OCI-LY3 (cell line): ENCODE measurements at regions not wholly inside any gene's neighbourhood (a gene's known extent, or its start where the extent isn't known, plus 50 kb on each side); places are given as distances from the start of the nearest gene placed in this dataset.

Source experiments
- H2AFZ ChIP-seq: fragments of 200-600, 300-600 bp; shearing (Covaris generic); 2 replicates; pipeline ENCODE4 v1.6.0; 2014; ENCODE audit warnings: antibody characterized with exemption, low read depth, low read length
- H3K27ac ChIP-seq: fragments of 200-600, 300-600 bp; sonication (generic); 2 replicates; pipeline ENCODE4 v1.5.1; 2014; ENCODE audit warnings: mild to moderate bottlenecking, low read length, moderate library complexity, mixed read lengths
- H3K27me3 ChIP-seq: fragments of 200-600, 300-600 bp; sonication (generic); 2 replicates; pipeline ENCODE4 v1.6.1; 2014; ENCODE audit warnings: low read depth, low read length, mixed read lengths
- H3K36me3 ChIP-seq: fragments of 200-600, 300-600 bp; sonication (generic); replicated peaks from 2 replicates; pipeline ENCODE3; 2014; ENCODE audit warnings: low read depth, low read length, mixed read lengths
- H3K4me1 ChIP-seq: fragments of 300-600, 200-600 bp; sonication (generic); 2 replicates; pipeline ENCODE4 v1.6.1; 2014; ENCODE audit warnings: low read length, mixed read lengths
- H3K4me2 ChIP-seq: fragments of 200-600, 300-600 bp; sonication (generic); 2 replicates; pipeline ENCODE4 v1.6.1; 2014; ENCODE audit warnings: low read length, mixed read lengths
- H3K4me3 ChIP-seq: fragments of 300-600, 200-600 bp; sonication (generic); 2 replicates; pipeline ENCODE4 v1.5.1; 2014; ENCODE audit warnings: antibody characterized with exemption, mild to moderate bottlenecking, low read length, moderate library complexity
- H3K79me2 ChIP-seq: fragments of 300-600, 200-600 bp; shearing (Covaris generic); 2 replicates; pipeline ENCODE4 v1.6.1; 2014; ENCODE audit warnings: mild to moderate bottlenecking, low read length, mixed read lengths
- H3K9ac ChIP-seq: fragments of 300-600, 200-600 bp; shearing (Covaris generic); 2 replicates; pipeline ENCODE4 v1.6.0; 2014; ENCODE audit warnings: mild to moderate bottlenecking, low read length, moderate library complexity
- H3K9me3 ChIP-seq: fragments of 200-600, 300-600 bp; shearing (Covaris generic); 2 replicates; pipeline ENCODE4 v1.6.1; 2014; ENCODE audit warnings: low read length, mixed read lengths; ENCODE audit not compliant: insufficient read depth
- H4K20me1 ChIP-seq: fragments of 200-600, 300-600 bp; sonication (generic); 2 replicates; pipeline ENCODE4 v1.6.1; 2016; ENCODE audit warnings: low read length, mixed read lengths; ENCODE audit not compliant: insufficient read depth
- EZH2phosphoT487 ChIP-seq: fragments of 200-600 bp; shearing (Covaris generic); IDR thresholded peaks from 2 replicates; pipeline ENCODE4 v1.6.1; 2018; ENCODE audit warnings: antibody characterized with exemption, mixed run types, low read depth
- TF ChIP-seq, protein P1 (sequence below): fragments of 200-600, 300-600 bp; sonication (generic); IDR thresholded peaks from 2 replicates; pipeline ENCODE4 v1.5.1; 2014; ENCODE audit warnings: antibody characterized with exemption, low read length, low read depth

DNA sequence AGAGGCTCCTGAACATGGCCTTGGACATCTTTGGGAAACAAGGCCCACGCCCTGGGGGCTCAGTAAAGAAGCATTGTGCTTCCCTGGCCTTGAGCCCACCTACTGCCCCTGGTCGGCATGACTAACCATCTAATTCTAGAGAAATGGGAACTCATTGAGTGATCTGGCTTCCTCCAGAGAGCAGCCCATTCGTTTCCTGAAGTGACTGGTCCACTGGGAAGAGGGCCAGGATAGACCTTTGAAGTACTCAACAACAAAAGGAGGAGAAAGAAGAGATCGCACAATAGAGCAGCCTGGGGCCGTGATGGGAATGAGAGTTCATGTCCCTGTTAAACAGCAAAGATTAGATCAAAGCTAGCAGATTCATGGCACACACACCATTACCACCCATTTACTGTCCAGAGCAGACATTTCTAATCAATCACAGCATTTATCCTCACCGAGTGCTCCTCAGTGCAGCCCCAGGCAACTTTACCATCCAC, 514.4 kb upstream of the PROK2 start:
- Histone ChIP-seq H3K4me1 (no peaks in the 10 kb centered on the region), H2AFZ (no peak overlapping the region), H3K36me3 (no peaks in the 10 kb centered on the region), H3K27me3 (peaks cover 72% of the 10 kb centered on the region), H3K9me3 (no peaks in the 10 kb centered on the region), H3K79me2 (no peaks in the 10 kb centered on the region), H3K27ac (no peak overlapping the region), H3K4me3 (no peak overlapping the region), H3K9ac (no peak overlapping the region), H4K20me1 (0 out of 2 replicates have a peak, but pooled peaks cover 1% of the 10 kb centered on the region), H3K4me2 (no peak overlapping the region)
- TF ChIP-seq EZH2phosphoT487: no peak
- TF ChIP-seq, protein P1, sequence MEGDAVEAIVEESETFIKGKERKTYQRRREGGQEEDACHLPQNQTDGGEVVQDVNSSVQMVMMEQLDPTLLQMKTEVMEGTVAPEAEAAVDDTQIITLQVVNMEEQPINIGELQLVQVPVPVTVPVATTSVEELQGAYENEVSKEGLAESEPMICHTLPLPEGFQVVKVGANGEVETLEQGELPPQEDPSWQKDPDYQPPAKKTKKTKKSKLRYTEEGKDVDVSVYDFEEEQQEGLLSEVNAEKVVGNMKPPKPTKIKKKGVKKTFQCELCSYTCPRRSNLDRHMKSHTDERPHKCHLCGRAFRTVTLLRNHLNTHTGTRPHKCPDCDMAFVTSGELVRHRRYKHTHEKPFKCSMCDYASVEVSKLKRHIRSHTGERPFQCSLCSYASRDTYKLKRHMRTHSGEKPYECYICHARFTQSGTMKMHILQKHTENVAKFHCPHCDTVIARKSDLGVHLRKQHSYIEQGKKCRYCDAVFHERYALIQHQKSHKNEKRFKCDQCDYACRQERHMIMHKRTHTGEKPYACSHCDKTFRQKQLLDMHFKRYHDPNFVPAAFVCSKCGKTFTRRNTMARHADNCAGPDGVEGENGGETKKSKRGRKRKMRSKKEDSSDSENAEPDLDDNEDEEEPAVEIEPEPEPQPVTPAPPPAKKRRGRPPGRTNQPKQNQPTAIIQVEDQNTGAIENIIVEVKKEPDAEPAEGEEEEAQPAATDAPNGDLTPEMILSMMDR: no peak

DNA sequence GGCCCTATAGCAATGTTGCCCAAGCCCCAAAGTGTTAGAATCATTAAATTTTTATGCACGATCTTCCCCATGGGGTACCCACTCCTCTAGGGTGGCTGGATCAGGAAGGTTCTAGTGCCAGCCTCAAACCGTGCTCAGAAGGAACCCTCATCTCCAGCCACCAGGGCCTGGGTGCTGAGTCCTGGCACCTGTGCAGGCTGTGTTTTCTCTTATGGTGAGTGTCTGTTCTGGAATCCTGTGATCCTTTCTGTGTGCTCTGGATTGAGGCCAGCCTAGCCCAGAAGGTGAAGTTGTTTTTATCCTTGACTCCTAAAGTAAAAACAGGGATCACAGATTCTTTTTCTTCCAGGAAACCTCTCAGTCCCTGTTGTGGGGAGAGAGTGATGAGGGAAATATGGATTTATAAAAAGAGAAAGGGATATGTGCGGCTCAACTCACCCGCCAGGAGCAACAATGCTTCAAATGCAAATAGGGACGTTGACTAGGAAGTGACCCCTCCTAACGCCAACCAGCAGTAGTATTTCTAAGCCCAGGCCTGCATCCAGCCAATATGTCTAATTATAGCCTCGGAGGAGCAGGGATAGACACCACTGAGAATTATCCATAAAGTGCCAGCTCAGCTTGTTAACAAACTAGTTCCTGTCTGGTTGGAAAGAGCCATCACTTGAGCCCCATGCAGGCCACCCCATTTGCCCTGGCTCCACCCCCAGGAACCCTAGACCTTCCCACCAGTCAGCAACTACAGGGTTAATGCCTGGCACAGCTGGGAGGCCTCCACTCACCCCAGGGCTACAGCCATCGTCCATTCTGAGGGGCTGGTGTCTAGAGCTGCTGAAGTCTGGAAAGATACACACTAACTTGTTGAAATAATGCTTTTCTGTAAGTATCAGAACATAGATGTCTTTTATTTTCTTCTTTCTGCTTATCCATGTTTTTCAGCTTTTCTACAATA, 513.5 kb upstream of the PROK2 start:
- 0 out of 2 replicates have a peak, but pooled peaks cover 4% of the 10 kb centered on the region for H4K20me1 ChIP-seq
- no peaks in the 10 kb centered on the region for H3K9me3 ChIP-seq
- no peak overlapping the region for H2AFZ ChIP-seq
- TF ChIP-seq EZH2phosphoT487: no peak
- TF ChIP-seq, protein P1: no peak
- H3K27ac ChIP-seq: no peak overlapping the region
- no peaks in the 10 kb centered on the region for H3K36me3 ChIP-seq
- H3K79me2 ChIP-seq: no peaks in the 10 kb centered on the region
- H3K27me3 ChIP-seq: peaks cover 72% of the 10 kb centered on the region
- no peak overlapping the region for H3K9ac ChIP-seq
- H3K4me2 ChIP-seq: no peak overlapping the region
- no peak overlapping the region for H3K4me3 ChIP-seq
- no peaks in the 10 kb centered on the region for H3K4me1 ChIP-seq

DNA sequence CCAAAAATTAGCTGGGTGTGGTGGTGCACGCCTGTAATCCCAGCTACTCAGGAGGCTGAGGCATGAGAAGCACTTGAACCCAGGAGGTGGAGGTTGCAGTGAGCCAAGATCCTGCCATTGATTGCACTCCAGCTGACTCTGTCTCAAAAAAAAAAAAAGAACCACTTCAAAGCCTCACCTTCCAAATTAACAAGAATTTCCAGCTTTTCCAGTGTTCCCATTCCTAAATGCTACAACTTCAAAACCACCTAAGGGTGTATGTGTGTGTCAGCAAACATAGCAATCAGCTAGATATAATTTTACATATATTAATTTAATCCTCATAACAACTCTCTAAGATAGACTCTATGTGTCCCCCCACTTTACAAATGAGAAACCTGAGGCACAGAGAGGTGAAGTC, 512.5 kb upstream of the PROK2 start:
- TF ChIP-seq EZH2phosphoT487: no peak
- TF ChIP-seq, protein P1: no peak
- no peak overlapping the region for H3K9ac ChIP-seq
- no peak overlapping the region for H2AFZ ChIP-seq
- peaks cover 72% of the 10 kb centered on the region for H3K27me3 ChIP-seq
- no peaks in the 10 kb centered on the region for H3K36me3 ChIP-seq
- H3K9me3 ChIP-seq: no peaks in the 10 kb centered on the region
- H3K4me2 ChIP-seq: no peak overlapping the region
- H3K79me2 ChIP-seq: no peaks in the 10 kb centered on the region
- no peak overlapping the region for H3K4me3 ChIP-seq
- 0 out of 2 replicates have a peak, but pooled peaks cover 4% of the 10 kb centered on the region for H4K20me1 ChIP-seq
- no peaks in the 10 kb centered on the region for H3K4me1 ChIP-seq
- no peak overlapping the region for H3K27ac ChIP-seq

DNA sequence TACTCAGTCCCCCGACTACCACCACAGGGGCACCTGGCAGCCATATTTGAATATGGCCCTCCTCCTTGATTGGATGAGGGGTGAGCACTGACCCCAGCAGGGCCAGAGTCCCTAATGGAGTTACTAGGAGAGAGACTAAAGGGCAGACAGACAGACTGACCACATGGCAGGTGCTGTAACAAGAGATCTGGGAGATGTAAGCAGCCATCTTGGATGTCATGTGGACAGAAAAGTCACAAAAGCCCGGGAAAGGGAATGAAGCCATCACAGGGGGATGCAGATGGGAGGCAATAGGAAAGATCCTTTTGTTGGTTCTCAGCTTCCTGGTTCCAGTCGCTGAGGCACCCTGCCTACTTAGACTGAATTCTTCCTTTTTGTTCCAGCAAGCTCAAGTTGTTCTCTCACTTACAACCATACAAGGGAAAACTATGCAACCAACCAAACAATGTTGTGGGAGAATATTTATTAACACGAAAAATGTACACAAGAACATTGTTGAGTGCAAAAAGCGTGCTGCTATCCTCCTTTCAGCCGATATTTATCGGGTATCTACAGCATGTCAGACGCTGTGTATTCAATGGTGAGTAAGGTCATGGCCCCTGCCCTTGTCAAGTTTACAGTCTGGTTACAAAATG, 511.6 kb upstream of the PROK2 start:
- no peaks in the 10 kb centered on the region for H3K4me1 ChIP-seq
- no peak overlapping the region for H3K4me2 ChIP-seq
- no peaks in the 10 kb centered on the region for H3K9me3 ChIP-seq
- H3K27me3 ChIP-seq: peaks cover 75% of the 10 kb centered on the region
- H3K36me3 ChIP-seq: no peaks in the 10 kb centered on the region
- H3K9ac ChIP-seq: no peak overlapping the region
- H3K27ac ChIP-seq: no peak overlapping the region
- no peak overlapping the region for H2AFZ ChIP-seq
- H4K20me1 ChIP-seq: 0 out of 2 replicates have a peak, but pooled peaks cover 4% of the 10 kb centered on the region
- no peak for TF ChIP-seq EZH2phosphoT487
- TF ChIP-seq, protein P1: no peak
- H3K79me2 ChIP-seq: no peaks in the 10 kb centered on the region
- H3K4me3 ChIP-seq: no peak overlapping the region
